ENCODE measurements at regions not wholly inside any gene's neighbourhood (a gene's known extent, or its start where the extent isn't known, plus 50 kb on each side); places are given as distances from the start of the nearest gene placed in this dataset.

GRCh38 chr4:31039382-31039781 is 319.2 kb downstream of the PCDH7 start:
- Histone ChIP-seq H3K9me3 (ENCODE audit: low read length) (no peaks in the 10 kb centered on the region), H3K9me2 (ENCODE audit: insufficient read depth, low read length) (no peaks in the 10 kb centered on the region), H3K4me1 (ENCODE audit: insufficient read depth, low read length, poor library complexity, severe bottlenecking) (no peaks in the 10 kb centered on the region), H3K36me3 (ENCODE audit: insufficient read depth, low read length) (no peaks in the 10 kb centered on the region), H3K4me3 (ENCODE audit: low read depth, low read length, poor library complexity, severe bottlenecking) (no peak overlapping the region), H3K27ac (ENCODE audit: low read depth, low read length, poor library complexity, severe bottlenecking) (no peak overlapping the region), H4K20me1 (ENCODE audit: insufficient read depth, low read length) (no peaks in the 10 kb centered on the region), H3K79me2 (ENCODE audit: insufficient read depth, low read depth, low read length) (no peaks in the 10 kb centered on the region), H3K4me2 (ENCODE audit: low read length) (no peak overlapping the region), H2AFZ (ENCODE audit: low read length) (no peak overlapping the region)
- intact Hi-C loops (cut with micrococcal nuclease; ENCODE audit: unreplicated experiment): no loop called here
- no peak for TF ChIP-seq EZH2phosphoT487 (IDR thresholded peaks at IDR 0.05; ENCODE audit: borderline replicate concordance, low read depth, low read length)
- no TSS peak for BruUV-seq (replicated peaks)
- no peak for DNase-seq (ENCODE audit: low spot score)
- ChIA-PET POLR2A (no interaction called here), CTCF (ENCODE audit: unreplicated experiment) (no interaction called here)

GRCh38 chr4:31040106-31040505 is 319.9 kb downstream of the PCDH7 start:
- TF ChIP-seq CTCF (conservative IDR thresholded peaks at IDR 0.05; ENCODE audit: low read length) (no peak), EZH2phosphoT487 (IDR thresholded peaks at IDR 0.05; ENCODE audit: borderline replicate concordance, low read depth, low read length) (no peak)

GRCh38 chr4:31041385-31041784 is 321.2 kb downstream of the PCDH7 start:
- CTCF ChIA-PET (ENCODE audit: unreplicated experiment): no interaction called here
- Histone ChIP-seq H3K79me2 (ENCODE audit: insufficient read depth, low read depth, low read length) (no peaks in the 10 kb centered on the region), H3K27ac (ENCODE audit: low read depth, low read length, poor library complexity, severe bottlenecking) (no peak overlapping the region), H3K9me2 (ENCODE audit: insufficient read depth, low read length) (no peaks in the 10 kb centered on the region), H2AFZ (ENCODE audit: low read length) (no peak overlapping the region), H3K4me3 (ENCODE audit: low read depth, low read length, poor library complexity, severe bottlenecking) (no peak overlapping the region), H3K4me1 (ENCODE audit: insufficient read depth, low read length, poor library complexity, severe bottlenecking) (no peaks in the 10 kb centered on the region), H3K9me3 (ENCODE audit: low read length) (no peaks in the 10 kb centered on the region), H3K36me3 (ENCODE audit: insufficient read depth, low read length) (no peaks in the 10 kb centered on the region), H3K4me2 (ENCODE audit: low read length) (no peak overlapping the region), H4K20me1 (ENCODE audit: insufficient read depth, low read length) (no peaks in the 10 kb centered on the region)
- intact Hi-C loops (cut with micrococcal nuclease; ENCODE audit: unreplicated experiment): no loop called here
- no TSS peak for BruUV-seq (replicated peaks)
- POLR2A ChIA-PET: interaction anchor here (0.5 kb wide), 1 partner anchor 507 kb away, joined by 3 read pairs; no protein-coding TSS in a partner anchor
- TF ChIP-seq CTCF (conservative IDR thresholded peaks at IDR 0.05; ENCODE audit: low read length): no peak
- no peak for TF ChIP-seq EZH2phosphoT487 (IDR thresholded peaks at IDR 0.05; ENCODE audit: borderline replicate concordance, low read depth, low read length)
- DNase-seq (ENCODE audit: low spot score): no peak

More at GRCh38 chr4:31040106-31040505, 319.9 kb downstream of the PCDH7 start:
- Histone ChIP-seq H4K20me1 (ENCODE audit: insufficient read depth, low read length) (no peaks in the 10 kb centered on the region), H3K36me3 (ENCODE audit: insufficient read depth, low read length) (no peaks in the 10 kb centered on the region), H2AFZ (ENCODE audit: low read length) (no peak overlapping the region), H3K79me2 (ENCODE audit: insufficient read depth, low read depth, low read length) (no peaks in the 10 kb centered on the region), H3K9me3 (ENCODE audit: low read length) (no peaks in the 10 kb centered on the region), H3K9me2 (ENCODE audit: insufficient read depth, low read length) (no peaks in the 10 kb centered on the region), H3K27ac (ENCODE audit: low read depth, low read length, poor library complexity, severe bottlenecking) (no peak overlapping the region), H3K4me2 (ENCODE audit: low read length) (no peak overlapping the region), H3K4me1 (ENCODE audit: insufficient read depth, low read length, poor library complexity, severe bottlenecking) (no peaks in the 10 kb centered on the region), H3K4me3 (ENCODE audit: low read depth, low read length, poor library complexity, severe bottlenecking) (no peak overlapping the region)
- BruUV-seq (replicated peaks): no TSS peak
- no peak for DNase-seq (ENCODE audit: low spot score)
- POLR2A ChIA-PET: no interaction called here
- intact Hi-C loops (cut with micrococcal nuclease; ENCODE audit: unreplicated experiment): no loop called here
- CTCF ChIA-PET (ENCODE audit: unreplicated experiment): no interaction called here
